ENCODE measurements at regions not wholly inside any gene's neighbourhood (a gene's known extent, or its start where the extent isn't known, plus 50 kb on each side); places are given as distances from the start of the nearest gene placed in this dataset.

DNA sequence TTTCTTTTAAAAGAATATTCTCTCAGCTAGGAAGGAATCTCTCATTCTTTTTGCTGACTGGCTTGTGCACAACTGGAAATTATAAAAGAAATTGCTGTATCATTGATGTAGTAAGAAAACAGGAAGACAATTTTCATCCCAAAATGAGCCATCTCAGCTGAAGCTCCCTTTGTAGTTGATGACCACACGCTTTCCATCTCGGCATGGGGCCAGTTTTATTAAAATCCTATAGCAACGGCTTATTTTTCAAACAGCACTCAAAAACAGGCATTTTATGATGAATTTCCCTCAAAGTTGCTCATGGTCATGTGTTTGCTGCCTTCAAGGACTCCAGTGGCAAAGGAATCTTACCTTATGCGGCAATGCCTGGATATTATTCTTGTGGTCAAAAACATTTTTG is 62.4 kb upstream of the GLIS3 start:
- no peaks in the 10 kb centered on the region for H3K36me3 ChIP-seq (ENCODE audit: control insufficient read depth, insufficient read depth, low read length)
- intact Hi-C loops (cut with micrococcal nuclease) (no loop called here), dilution Hi-C loops (cut with HindIII; ENCODE audit: low sequenced_read_pairs, unreplicated experiment) (no loop called here), in situ Hi-C loops (cut with MboI; ENCODE audit: low sequenced_read_pairs) (loop anchor here (5.0 to 25.0 kb wide), 3 partner anchors 630 to 1125 kb away; no protein-coding TSS in a partner anchor)
- no peaks in the 10 kb centered on the region for H3K79me1 ChIP-seq (ENCODE audit: low read depth in 1 of 2, low read length in 2 of 2)
- TF ChIP-seq, protein P1, sequence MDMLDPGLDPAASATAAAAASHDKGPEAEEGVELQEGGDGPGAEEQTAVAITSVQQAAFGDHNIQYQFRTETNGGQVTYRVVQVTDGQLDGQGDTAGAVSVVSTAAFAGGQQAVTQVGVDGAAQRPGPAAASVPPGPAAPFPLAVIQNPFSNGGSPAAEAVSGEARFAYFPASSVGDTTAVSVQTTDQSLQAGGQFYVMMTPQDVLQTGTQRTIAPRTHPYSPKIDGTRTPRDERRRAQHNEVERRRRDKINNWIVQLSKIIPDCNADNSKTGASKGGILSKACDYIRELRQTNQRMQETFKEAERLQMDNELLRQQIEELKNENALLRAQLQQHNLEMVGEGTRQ (IDR thresholded peaks at IDR 0.05; ENCODE audit: low read depth, low read length): no peak
- TF ChIP-seq RAD21 (IDR thresholded peaks at IDR 0.05; ENCODE audit: low read length) (no peak), POLR2A (IDR thresholded peaks at IDR 0.05; ENCODE audit: low read depth, low read length) (no peak), RFX5 (IDR thresholded peaks at IDR 0.05; ENCODE audit: low read depth, low read length) (no peak), FOS (IDR thresholded peaks at IDR 0.05; ENCODE audit: low read depth, low read length) (no peak), MAZ (IDR thresholded peaks at IDR 0.05; ENCODE audit: borderline replicate concordance, low read depth, low read length) (no peak), NFE2L2 (IDR thresholded peaks at IDR 0.05; ENCODE audit: low read depth, low read length) (no peak), CEBPB (IDR thresholded peaks at IDR 0.05; ENCODE audit: low read depth, low read length) (no peak)
- TF ChIP-seq, protein P2, sequence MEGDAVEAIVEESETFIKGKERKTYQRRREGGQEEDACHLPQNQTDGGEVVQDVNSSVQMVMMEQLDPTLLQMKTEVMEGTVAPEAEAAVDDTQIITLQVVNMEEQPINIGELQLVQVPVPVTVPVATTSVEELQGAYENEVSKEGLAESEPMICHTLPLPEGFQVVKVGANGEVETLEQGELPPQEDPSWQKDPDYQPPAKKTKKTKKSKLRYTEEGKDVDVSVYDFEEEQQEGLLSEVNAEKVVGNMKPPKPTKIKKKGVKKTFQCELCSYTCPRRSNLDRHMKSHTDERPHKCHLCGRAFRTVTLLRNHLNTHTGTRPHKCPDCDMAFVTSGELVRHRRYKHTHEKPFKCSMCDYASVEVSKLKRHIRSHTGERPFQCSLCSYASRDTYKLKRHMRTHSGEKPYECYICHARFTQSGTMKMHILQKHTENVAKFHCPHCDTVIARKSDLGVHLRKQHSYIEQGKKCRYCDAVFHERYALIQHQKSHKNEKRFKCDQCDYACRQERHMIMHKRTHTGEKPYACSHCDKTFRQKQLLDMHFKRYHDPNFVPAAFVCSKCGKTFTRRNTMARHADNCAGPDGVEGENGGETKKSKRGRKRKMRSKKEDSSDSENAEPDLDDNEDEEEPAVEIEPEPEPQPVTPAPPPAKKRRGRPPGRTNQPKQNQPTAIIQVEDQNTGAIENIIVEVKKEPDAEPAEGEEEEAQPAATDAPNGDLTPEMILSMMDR (conservative IDR thresholded peaks at IDR 0.05; ENCODE audit: low read depth, low read length): no peak
- no peaks in the 10 kb centered on the region for H4K20me1 ChIP-seq (ENCODE audit: insufficient read depth, low read length)
- no peak overlapping the region for H3K23ac ChIP-seq (ENCODE audit: low read depth, low read length)
- no peak overlapping the region for H2BK120ac ChIP-seq (ENCODE audit: low read depth, low read length)
- ChIA-PET CTCF (no interaction called here), POLR2A (ENCODE audit: unreplicated experiment) (no interaction called here)
- no peak overlapping the region for H3K14ac ChIP-seq (replicated peaks; ENCODE audit: low read depth, low read length)
- ATAC-seq (ENCODE audit: low read depth): no peak
- no peaks in the 10 kb centered on the region for H3K9me1 ChIP-seq (ENCODE audit: insufficient read depth, low read length)
- H3K56ac ChIP-seq (ENCODE audit: extremely low read depth, insufficient read depth, low read length): no peak overlapping the region
- H2AFZ ChIP-seq (replicated peaks; ENCODE audit: low read length, poor library complexity): no peak overlapping the region
- no peak overlapping the region for H2AK9ac ChIP-seq (replicated peaks; ENCODE audit: low read depth, low read length, poor library complexity)
- no peak overlapping the region for H4K91ac ChIP-seq (ENCODE audit: insufficient read depth, low read depth, low read length)
- no peak overlapping the region for H2BK5ac ChIP-seq (ENCODE audit: low read depth, low read length, poor library complexity, severe bottlenecking)
- no peak overlapping the region for H4K8ac ChIP-seq (ENCODE audit: low read depth in 2 of 2, low read length in 2 of 2)
- no peak overlapping the region for H3K4me3 ChIP-seq (ENCODE audit: insufficient read depth, low read depth, low read length)
- no peaks in the 10 kb centered on the region for H3K4me1 ChIP-seq (ENCODE audit: control insufficient read depth, insufficient read depth, low read length)
- H3K4ac ChIP-seq (ENCODE audit: low read depth, low read length): no peak overlapping the region
- no peak overlapping the region for H4K5ac ChIP-seq (ENCODE audit: low read depth, low read length)
- no peak overlapping the region for H3K27ac ChIP-seq (ENCODE audit: insufficient read depth, low read length)
- DNase-seq: no peak
- no peak overlapping the region for H2BK15ac ChIP-seq (ENCODE audit: low read depth, low read length)
- H3K9ac ChIP-seq (ENCODE audit: low read depth, low read length): no peak overlapping the region
- no CpG with 5 or more reads among the region's 4 CpGs for WGBS, 2 experiments (ENCODE audit: extremely low coverage in 2 of 2, insufficient read length in 1 of 2)
- H2BK20ac ChIP-seq (ENCODE audit: low read depth, low read length): no peak overlapping the region
- no peak overlapping the region for H2AK5ac ChIP-seq (ENCODE audit: low read depth, low read length)
- no TSS peak for BruUV-seq (replicated peaks)
- H3K27me3 ChIP-seq (ENCODE audit: control insufficient read depth, insufficient read depth, low read length): peaks cover 20% of the 10 kb centered on the region
- H3K18ac ChIP-seq (ENCODE audit: low read depth, low read length): no peak overlapping the region
- no peaks in the 10 kb centered on the region for H3K9me3 ChIP-seq (ENCODE audit: control insufficient read depth, insufficient read depth, low read length)
- H3K4me2 ChIP-seq (ENCODE audit: low read depth, low read length): no peak overlapping the region

Measured in IMR-90 (cell line).